ENCODE measurements at regions not wholly inside any gene's neighbourhood (a gene's known extent, or its start where the extent isn't known, plus 50 kb on each side); places are given as distances from the start of the nearest gene placed in this dataset.

- TF ChIP-seq CTCF (IDR thresholded peaks at IDR 0.05) = no peak
- TF ChIP-seq ZFX (IDR thresholded peaks at IDR 0.05; ENCODE audit: borderline replicate concordance) = no peak
Observed at GRCh38 chr11:95378111-95378510, 147.1 kb upstream of the SESN3 start.
